B cell (primary cell): ENCODE measurements at regions not wholly inside any gene's neighbourhood (a gene's known extent, or its start where the extent isn't known, plus 50 kb on each side); places are given as distances from the start of the nearest gene placed in this dataset.

Experiments
- ATAC-seq: fragments of 200-7000 bp; cut with Tn5 transposase; one replicate; pipeline ENCODE4 v1.10.0; 2021; ENCODE audit warnings: low read depth, mild to moderate bottlenecking, moderate number of reproducible peaks, moderate library complexity
- CTCF ChIA-PET: fragments of 350-600 bp; sonication (Branson Sonifier 250); formaldehyde crosslinking; loops from one replicate; lab custom pipeline; 2021; ENCODE audit warnings: antibody characterized with exemption, inconsistent platforms; lab: Charles Lee
- POLR2A ChIA-PET: fragments of 350-600 bp; sonication (Branson Sonifier 250); formaldehyde crosslinking; loops from one replicate; lab custom pipeline; 2021; ENCODE audit warnings: antibody characterized with exemption; lab: Charles Lee
- DNase-seq: peaks from one replicate; pipeline ENCODE4 v3.0.0; 2013
- H2AFZ ChIP-seq: 2 replicates; pipeline ENCODE4 v1.6.1; 2012; ENCODE audit warnings: mild to moderate bottlenecking, low read depth, low read length; ENCODE audit not compliant: insufficient read depth, poor library complexity, severe bottlenecking
- H3K27ac ChIP-seq, 2 donors: 1 replicate in 1 of 2; 2 replicates in 1 of 2; pipeline ENCODE4 v1.5.1; 2012 to 2013; ENCODE audit warnings: low read length in 2 of 2, mild to moderate bottlenecking in 2 of 2, moderate library complexity in 1 of 2
- H3K27me3 ChIP-seq, 4 experiments: fragments of 200-600 bp in 1 of 4; sonication (generic) in 1 of 4; replicated peaks in 1 of 4; 1 replicate in 2 of 4; 2 replicates in 2 of 4; pipeline versions ENCODE4 v1.6.1 to v1.7.0; 2013 to 2016; ENCODE audit warnings: low read length in 3 of 4, mild to moderate bottlenecking in 2 of 4, mixed read lengths in 1 of 4, moderate library complexity in 1 of 4; ENCODE audit not compliant: insufficient read depth in 4 of 4, control insufficient read depth in 3 of 4; ENCODE audit errors: control extremely low read depth in 1 of 4
- H3K36me3 ChIP-seq, 2 experiments: replicated peaks in 1 of 2; 1 replicate in 1 of 2; 2 replicates in 1 of 2; pipeline versions ENCODE4 v1.6.1 to v1.7.1; 2013; ENCODE audit warnings: low read length in 1 of 2; ENCODE audit not compliant: insufficient read depth in 2 of 2, control insufficient read depth in 1 of 2; ENCODE audit errors: control extremely low read depth in 1 of 2, extremely low read depth in 1 of 2
- H3K4me1 ChIP-seq, 2 donors: fragments of 200-600 bp in 1 of 2; sonication (generic) in 1 of 2; 1 replicate in 1 of 2; 2 replicates in 1 of 2; pipeline versions ENCODE4 v1.5.1 to v1.6.1; 2013 to 2017; ENCODE audit warnings: low read length in 2 of 2; ENCODE audit not compliant: control insufficient read depth in 2 of 2, insufficient read depth in 2 of 2
- H3K4me2 ChIP-seq: replicated peaks from 2 replicates; pipeline ENCODE3; 2012; ENCODE audit warnings: mild to moderate bottlenecking, low read depth, low read length; ENCODE audit not compliant: poor library complexity, severe bottlenecking
- H3K4me3 ChIP-seq, 5 experiments: fragments of 200-600 bp in 1 of 5; sonication (generic) in 1 of 5; 1 replicate in 3 of 5; 2 replicates in 2 of 5; pipeline versions ENCODE4 v1.5.1 to v1.7.0; 2011 to 2016; ENCODE audit warnings: low read length in 4 of 5, mild to moderate bottlenecking in 4 of 5, low read depth in 2 of 5, control low read depth in 1 of 5, moderate library complexity in 1 of 5; ENCODE audit not compliant: insufficient read depth in 1 of 5; ENCODE audit errors: control extremely low read depth in 1 of 5, extremely low read depth in 1 of 5
- H3K79me2 ChIP-seq: fragments of 200-600 bp; sonication (generic); one replicate; pipeline ENCODE4 v1.6.0; 2016; ENCODE audit warnings: low read length; ENCODE audit not compliant: control insufficient read depth, insufficient read depth
- H3K9ac ChIP-seq: fragments of 200-600 bp; sonication (generic); 2 replicates; pipeline ENCODE4 v1.6.1; 2017; ENCODE audit warnings: mild to moderate bottlenecking, low read length, moderate library complexity
- H3K9me3 ChIP-seq, 3 donors: one replicate each; pipeline versions ENCODE4 v1.6.1 to v1.7.1; 2013; ENCODE audit warnings: low read length in 2 of 3; ENCODE audit not compliant: control insufficient read depth in 2 of 3, insufficient read depth in 1 of 3; ENCODE audit errors: control extremely low read depth in 1 of 3
- H4K20me1 ChIP-seq: 2 replicates; pipeline ENCODE4 v1.6.0; 2012; ENCODE audit warnings: mild to moderate bottlenecking, low read length; ENCODE audit not compliant: insufficient read depth, control insufficient read depth, poor library complexity, severe bottlenecking
- H3K27ac Mint-ChIP-seq: one replicate; pipeline ENCODE4 v1.8.0; 2021; ENCODE audit warnings: mixed read lengths
- H3K27me3 Mint-ChIP-seq: one replicate; pipeline ENCODE4 v1.8.0; 2021; ENCODE audit warnings: mixed read lengths
- H3K4me1 Mint-ChIP-seq: one replicate; pipeline ENCODE4 v1.8.0; 2021; ENCODE audit warnings: mixed read lengths
- H3K4me3 Mint-ChIP-seq: one replicate; pipeline ENCODE4 v1.8.0; 2021; ENCODE audit warnings: mixed read lengths
- H3K9me3 Mint-ChIP-seq: one replicate; pipeline ENCODE4 v1.8.0; 2022; ENCODE audit warnings: mixed read lengths; ENCODE audit not compliant: insufficient read depth
- CTCF ChIP-seq: fragments of 200-600 bp; IDR thresholded peaks from one replicate; pipeline ENCODE4 v1.8.0; 2022; ENCODE audit warnings: antibody characterized with exemption, mild to moderate bottlenecking
- EZH2 ChIP-seq: IDR thresholded peaks from 2 replicates; pipeline ENCODE4 v1.6.1; 2012; ENCODE audit warnings: borderline replicate concordance, low read depth, mild to moderate bottlenecking, moderate library complexity, low read length; ENCODE audit not compliant: insufficient read depth, poor library complexity, severe bottlenecking
- WGBS: methylation state at CpG from one replicate; pipeline ENCODE4 v1.1.5; 2013; ENCODE audit warnings: missing lambda C conversion rate; ENCODE audit not compliant: insufficient coverage; 5-methylcytosine and 5-hydroxymethylcytosine counted together
- intact Hi-C: fragments of 100-400 bp; cut with micrococcal nuclease; formaldehyde crosslinking; loops from one replicate; pipeline ENCODE4 v1.10.0; 2022

DNA sequence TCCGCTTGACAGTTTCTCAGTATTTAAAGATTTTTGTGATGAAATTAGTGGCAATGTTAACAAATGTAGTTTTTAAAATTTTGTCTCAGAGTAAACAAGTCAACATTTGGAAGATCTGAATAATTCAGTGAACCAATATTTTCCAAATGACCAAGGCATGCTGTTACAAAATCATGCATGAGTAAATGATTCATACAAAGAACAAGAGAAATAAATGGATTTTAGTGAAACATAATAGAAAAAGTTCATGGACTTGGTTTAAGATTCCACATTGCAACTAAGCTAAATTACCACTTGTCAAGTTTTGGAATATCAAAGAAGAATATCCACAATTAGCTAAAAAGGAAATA, 125.7 kb upstream of the SNX19 start:
- Histone ChIP-seq H3K9ac (no peak overlapping the region), H3K9me3 (peaks cover 0 to 6% (median 0%) of the 10 kb centered on the region in 3 donors), H3K27me3 (peaks cover 0 to 3% (median 0%) of the 10 kb centered on the region in 4 experiments), H3K4me2 (no peak overlapping the region), H3K4me3 (no peak overlapping the region), H3K36me3 (no peaks in the 10 kb centered on the region), H3K27ac (no peak overlapping the region), H3K79me2 (no peaks in the 10 kb centered on the region), H4K20me1 (no peaks in the 10 kb centered on the region), H2AFZ (no peak overlapping the region), H3K4me1 (no peaks in the 10 kb centered on the region)
- H3K4me1 Mint-ChIP-seq: no peaks in the 10 kb centered on the region
- WGBS: no CpG with 5 or more reads among the region's 1 CpG
- peaks cover 8% of the 10 kb centered on the region for H3K27me3 Mint-ChIP-seq
- H3K9me3 Mint-ChIP-seq: no peaks in the 10 kb centered on the region
- intact Hi-C loops: no loop called here
- ATAC-seq: no peak
- no peak overlapping the region for H3K27ac Mint-ChIP-seq
- POLR2A ChIA-PET: no interaction called here
- no peak overlapping the region for H3K4me3 Mint-ChIP-seq
- no peak for DNase-seq
- TF ChIP-seq EZH2 (no peak), CTCF (no peak)
- CTCF ChIA-PET: no interaction called here

DNA sequence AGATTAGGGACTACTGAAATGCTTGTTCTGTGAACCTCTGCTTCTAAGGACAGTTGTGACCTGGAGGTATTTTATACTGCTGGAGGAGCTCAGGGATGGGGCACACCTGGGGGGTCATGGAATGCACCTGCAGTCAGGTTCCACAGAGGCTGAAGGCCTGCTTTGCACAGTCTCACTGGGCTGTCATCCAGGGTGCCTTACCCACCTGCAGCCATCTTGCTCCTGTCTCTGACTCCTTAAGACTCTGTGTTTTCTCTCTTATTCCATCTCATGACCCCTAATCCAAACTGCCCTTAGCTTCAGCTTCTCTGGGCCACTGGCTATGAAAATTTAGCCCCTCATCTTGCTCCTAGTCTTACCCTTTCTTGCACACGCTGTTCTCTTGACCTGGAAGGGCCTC, 127.0 kb upstream of the SNX19 start:
- intact Hi-C loops: no loop called here

More for the DNA sequence above, 127.0 kb upstream of the SNX19 start:
- peaks cover 0 to 8% (median 0%) of the 10 kb centered on the region in 3 donors for H3K9me3 ChIP-seq
- no peaks in the 10 kb centered on the region for H3K9me3 Mint-ChIP-seq
- no peaks in the 10 kb centered on the region for H3K4me1 Mint-ChIP-seq
- H3K4me3 ChIP-seq: no peak overlapping the region
- DNase-seq (no peak), ATAC-seq (no peak)
- ChIA-PET POLR2A (no interaction called here), CTCF (no interaction called here)
- WGBS: 80% methylated on average over 1 of the region's 1 CpG
- TF ChIP-seq CTCF (no peak), EZH2 (no peak)
- no peaks in the 10 kb centered on the region for H4K20me1 ChIP-seq
- H3K27ac ChIP-seq: no peak overlapping the region
- H2AFZ ChIP-seq: no peak overlapping the region
- H3K79me2 ChIP-seq: no peaks in the 10 kb centered on the region
- no peak overlapping the region for H3K27ac Mint-ChIP-seq
- H3K36me3 ChIP-seq: no peaks in the 10 kb centered on the region
- no peak overlapping the region for H3K9ac ChIP-seq
- no peaks in the 10 kb centered on the region for H3K4me1 ChIP-seq
- no peak overlapping the region for H3K4me3 Mint-ChIP-seq
- no peaks in the 10 kb centered on the region for H3K27me3 ChIP-seq
- peaks cover 8% of the 10 kb centered on the region for H3K27me3 Mint-ChIP-seq
- H3K4me2 ChIP-seq: no peak overlapping the region
